ENCODE measurements at regions not wholly inside any gene's neighbourhood (a gene's known extent, or its start where the extent isn't known, plus 50 kb on each side); places are given as distances from the start of the nearest gene placed in this dataset.

DNA sequence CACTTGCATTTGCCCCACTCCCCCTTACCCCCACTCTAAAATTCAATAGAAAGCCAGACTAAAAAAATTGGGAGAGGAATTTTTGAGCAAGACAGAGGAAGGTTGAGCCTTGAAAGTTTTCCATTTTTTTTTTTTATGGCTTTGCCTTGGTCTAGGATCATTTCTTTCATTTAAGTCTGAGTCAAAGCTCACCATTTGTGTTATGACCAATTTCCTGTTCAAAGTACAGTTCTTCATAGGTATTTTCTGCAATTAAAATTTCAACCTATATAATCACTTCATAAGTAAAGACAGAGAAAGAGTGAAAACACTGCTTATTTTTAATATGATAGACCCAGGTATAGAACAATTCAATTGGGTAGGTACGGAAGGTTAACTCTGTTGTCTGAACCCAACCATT is 436.6 kb upstream of the ADGRL2 start:
- TF ChIP-seq, protein P1, sequence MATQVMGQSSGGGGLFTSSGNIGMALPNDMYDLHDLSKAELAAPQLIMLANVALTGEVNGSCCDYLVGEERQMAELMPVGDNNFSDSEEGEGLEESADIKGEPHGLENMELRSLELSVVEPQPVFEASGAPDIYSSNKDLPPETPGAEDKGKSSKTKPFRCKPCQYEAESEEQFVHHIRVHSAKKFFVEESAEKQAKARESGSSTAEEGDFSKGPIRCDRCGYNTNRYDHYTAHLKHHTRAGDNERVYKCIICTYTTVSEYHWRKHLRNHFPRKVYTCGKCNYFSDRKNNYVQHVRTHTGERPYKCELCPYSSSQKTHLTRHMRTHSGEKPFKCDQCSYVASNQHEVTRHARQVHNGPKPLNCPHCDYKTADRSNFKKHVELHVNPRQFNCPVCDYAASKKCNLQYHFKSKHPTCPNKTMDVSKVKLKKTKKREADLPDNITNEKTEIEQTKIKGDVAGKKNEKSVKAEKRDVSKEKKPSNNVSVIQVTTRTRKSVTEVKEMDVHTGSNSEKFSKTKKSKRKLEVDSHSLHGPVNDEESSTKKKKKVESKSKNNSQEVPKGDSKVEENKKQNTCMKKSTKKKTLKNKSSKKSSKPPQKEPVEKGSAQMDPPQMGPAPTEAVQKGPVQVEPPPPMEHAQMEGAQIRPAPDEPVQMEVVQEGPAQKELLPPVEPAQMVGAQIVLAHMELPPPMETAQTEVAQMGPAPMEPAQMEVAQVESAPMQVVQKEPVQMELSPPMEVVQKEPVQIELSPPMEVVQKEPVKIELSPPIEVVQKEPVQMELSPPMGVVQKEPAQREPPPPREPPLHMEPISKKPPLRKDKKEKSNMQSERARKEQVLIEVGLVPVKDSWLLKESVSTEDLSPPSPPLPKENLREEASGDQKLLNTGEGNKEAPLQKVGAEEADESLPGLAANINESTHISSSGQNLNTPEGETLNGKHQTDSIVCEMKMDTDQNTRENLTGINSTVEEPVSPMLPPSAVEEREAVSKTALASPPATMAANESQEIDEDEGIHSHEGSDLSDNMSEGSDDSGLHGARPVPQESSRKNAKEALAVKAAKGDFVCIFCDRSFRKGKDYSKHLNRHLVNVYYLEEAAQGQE (IDR thresholded peaks at IDR 0.05; ENCODE audit: insufficient read depth in 1 of 2, low read depth in 2 of 2, low read length in 1 of 2), result no peak
- no peak for TF ChIP-seq CTCF (IDR thresholded peaks at IDR 0.05)
- no peak for TF ChIP-seq SIN3A (IDR thresholded peaks at IDR 0.05; ENCODE audit: borderline replicate concordance, insufficient read depth, low read depth, low read length)

Measured in Panc1 (cell line).